NCI-H1930 (cell line): ENCODE measurements at regions not wholly inside any gene's neighbourhood (a gene's known extent, or its start where the extent isn't known, plus 50 kb on each side); places are given as distances from the start of the nearest gene placed in this dataset.

ENCODE experiments used
- DNase-seq, 2 experiments: peaks; one replicate each; lab custom pipeline; 2025; lab: John Stamatoyannopoulos, UW

DNA sequence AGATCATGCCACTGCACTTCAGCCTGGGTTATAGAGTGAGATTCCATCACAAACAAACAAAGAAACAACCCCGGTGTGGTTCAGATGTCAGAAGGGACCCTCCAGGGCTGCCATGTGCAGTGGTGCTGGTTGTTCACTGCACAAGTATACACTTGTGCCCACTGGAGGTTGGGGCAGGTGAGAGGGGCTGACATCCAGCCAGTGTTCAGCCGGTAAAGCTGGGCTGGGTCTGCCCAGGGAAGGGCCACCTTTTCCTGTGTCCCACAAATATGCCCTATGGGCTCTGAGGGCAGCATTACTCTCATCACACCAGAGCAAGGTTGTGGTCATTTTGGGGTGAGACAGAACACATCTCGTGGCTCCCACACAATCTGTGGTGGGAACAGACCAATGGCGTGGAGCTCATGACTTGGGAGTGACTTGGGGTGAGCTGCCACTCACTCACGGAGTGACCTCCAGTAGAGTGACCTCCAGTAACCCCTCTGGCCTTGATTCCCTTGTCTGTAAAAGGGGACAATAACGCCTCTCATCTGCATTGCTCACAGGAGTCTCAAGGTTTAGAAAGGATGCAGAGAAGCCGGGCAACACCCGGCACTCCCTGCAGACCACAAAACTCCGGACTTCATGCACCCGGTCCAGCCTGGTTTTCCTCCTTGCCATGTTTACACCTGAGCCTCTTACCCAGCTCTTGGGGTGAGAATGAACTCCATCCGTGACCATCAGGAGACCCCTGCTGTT, 69.0 kb upstream of the VRK1 start:
- DNase-seq: no peak

DNA sequence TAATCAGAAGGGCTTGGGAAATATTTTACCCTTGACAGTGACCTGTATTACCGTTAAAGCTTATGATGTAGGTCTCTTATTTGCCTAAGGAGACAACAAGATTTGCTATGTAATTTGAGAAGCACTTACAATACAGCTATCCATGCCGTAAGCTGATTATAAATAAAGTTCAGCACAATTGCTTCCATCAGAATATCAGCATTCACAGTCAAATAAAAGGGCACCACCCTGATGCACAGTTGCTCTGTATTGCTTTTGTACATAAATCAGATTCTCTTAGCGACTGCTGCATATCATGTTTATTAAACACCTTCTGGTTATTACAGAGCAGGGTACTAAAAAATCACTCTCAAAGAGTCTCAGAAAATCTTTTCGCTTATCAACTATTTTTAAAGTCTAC, 67.3 kb upstream of the VRK1 start:
- DNase-seq: no peak

- no peak for DNase-seq
Measured at GRCh38 chr14:96730386-96730785, 66.8 kb upstream of the VRK1 start.

DNA sequence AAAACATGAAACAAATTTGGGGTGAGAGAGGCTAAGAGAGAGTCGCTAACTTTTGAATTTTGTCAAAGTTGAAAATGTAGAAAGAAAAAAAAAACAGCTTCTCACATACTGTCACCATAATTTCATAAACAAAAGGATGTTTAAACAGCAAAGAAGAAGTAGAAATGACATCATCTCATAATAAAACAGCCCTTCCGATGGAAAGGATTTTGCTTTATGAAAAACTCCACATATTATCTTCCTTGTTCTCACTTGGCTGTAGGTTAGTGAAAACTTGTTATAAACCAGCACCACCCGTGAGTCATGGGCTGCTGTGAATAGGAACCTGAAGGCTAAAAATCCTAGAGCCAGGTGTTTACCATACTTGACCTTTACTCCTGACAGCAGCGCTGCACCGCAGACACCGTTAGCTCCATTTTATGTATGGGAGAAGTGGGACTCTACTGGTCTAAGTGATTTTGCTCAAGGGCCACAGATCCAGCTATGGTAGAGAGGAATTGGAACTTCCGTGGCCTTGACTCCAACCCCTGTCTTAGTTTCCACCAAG, 63.0 kb upstream of the VRK1 start:
- DNase-seq: no peak

GRCh38 chr14:96735526-96735925, 61.7 kb upstream of the VRK1 start:
- no peak for DNase-seq

- no peak for DNase-seq
Measured at GRCh38 chr14:96736439-96736838, 60.7 kb upstream of the VRK1 start.

- no peak for DNase-seq
Measured at GRCh38 chr14:96737881-96738280, 59.3 kb upstream of the VRK1 start.

DNA sequence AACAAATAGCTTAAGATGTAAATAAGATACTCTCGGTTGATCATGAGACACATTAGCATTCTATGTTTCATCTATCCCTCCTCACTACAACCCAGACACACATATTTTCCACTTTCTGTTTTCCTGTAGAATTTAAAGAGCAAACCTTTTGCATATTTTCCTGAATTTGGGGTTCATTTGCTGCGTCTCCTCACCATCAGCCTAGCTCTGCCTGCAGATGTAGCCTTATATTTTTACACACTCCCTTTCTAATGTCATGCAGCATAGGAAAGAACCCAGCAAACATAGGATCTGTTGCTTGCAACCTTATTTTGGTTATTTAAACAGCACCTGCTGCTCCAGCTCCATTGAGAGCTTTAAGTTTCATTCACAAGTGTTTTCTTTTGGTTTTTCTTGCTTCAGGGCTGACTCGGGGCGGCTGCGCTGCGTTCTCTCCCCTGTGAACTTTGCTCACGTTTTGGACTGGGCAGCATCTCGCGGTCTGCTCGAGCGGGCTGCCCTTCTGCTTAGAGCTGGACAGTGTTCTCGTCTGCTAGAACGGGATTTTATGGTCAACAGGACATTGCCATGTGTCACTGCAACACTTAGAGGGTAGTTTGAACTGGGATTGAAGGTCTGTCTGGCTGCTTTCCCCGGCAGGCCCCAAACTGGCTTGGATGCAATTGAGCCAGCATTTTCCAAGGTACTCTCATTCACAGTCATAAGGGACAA, 57.8 kb upstream of the VRK1 start:
- DNase-seq: no peak

DNA sequence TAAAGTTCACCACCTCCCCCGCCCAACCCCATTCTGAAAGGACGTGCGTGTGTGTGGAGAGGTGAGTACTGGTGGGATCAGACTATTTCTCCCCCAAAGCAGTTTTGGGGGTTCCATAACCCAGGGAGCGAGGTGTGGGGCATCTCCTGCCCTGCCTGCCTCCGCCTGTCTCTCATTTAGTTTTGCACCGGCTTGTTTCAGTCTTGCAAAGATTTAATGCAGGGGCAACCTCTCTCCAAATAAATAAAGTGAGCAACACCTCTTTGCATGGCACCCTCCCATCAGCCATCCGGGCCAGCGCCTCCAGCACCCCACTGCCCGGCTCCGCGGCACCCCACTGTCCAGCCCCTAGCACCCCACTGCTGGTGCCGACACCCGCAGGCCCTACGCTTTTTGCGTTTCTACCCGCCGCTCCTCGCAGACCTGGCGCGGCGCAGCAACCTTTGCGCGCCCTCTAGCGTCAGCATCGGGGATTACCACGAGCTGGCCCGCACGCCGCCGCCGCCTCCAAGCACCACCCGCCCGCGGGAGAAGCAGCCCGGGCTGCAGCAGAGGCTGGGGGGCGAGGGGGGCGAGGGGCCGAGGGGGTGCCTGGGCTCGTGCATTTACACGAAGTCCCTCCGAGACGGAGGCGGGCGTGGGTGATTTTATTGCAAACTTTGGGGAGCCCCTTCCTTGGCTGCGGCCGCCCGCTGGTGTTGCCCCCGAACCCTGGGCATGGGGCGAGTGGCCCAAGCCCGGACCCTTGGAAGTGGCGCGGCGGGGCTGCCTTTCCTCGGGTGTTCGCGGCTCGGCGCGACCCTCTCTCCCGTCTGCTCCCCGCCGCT, 55.8 kb upstream of the VRK1 start:
- DNase-seq: peak in 1 of 2 experiments; percentile 34

DNA sequence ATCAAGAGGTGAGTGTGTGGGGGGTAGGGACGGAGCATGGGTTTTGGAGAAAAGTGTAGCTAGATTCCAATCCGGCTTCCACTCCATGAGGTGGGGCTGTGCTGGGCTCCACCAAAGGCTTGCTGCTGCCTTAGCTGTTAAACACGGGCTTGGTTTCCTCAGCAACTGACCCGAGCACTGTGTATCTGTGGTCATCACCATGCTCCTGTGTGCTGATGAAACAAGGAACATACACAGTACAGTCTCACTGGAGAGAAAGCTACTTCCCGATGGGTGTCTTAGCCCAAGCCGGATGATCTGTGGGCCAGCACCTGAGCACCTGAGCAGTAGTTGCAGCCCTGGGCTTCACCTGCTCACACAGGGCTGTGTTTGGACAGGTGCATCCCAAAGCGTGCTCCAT, 52.9 kb upstream of the VRK1 start:
- no peak for DNase-seq

GRCh38 chr14:96745500-96746051, 51.6 kb upstream of the VRK1 start:
- DNase-seq: no peak

GRCh38 chr14:96746101-96746500, 51.1 kb upstream of the VRK1 start:
- no peak for DNase-seq

DNA sequence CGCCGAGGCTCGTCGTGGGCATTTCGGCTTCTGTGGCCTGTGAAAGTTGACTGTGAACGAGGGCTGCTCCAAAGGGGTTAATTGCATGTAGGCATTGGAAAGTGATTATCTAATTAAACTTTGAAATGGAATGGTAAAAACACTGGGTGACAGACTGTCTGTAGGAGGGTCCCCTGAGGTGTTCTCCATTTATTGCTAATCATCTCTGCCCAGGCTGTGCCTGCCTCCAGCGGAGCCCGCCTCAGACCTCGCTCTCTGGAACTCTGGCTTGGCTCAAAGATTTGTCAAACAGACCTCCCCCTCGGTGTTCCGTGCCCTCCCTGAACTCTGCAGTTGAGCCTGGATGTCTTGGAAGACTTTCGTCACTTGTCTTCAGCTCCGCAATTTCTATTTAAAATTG, 50.2 kb upstream of the VRK1 start:
- no peak for DNase-seq
